Posterior vena cava (tissue), 2 donors: ENCODE measurements at regions not wholly inside any gene's neighbourhood (a gene's known extent, or its start where the extent isn't known, plus 50 kb on each side); places are given as distances from the start of the nearest gene placed in this dataset.

Experiments used
- DNase-seq: peaks from one replicate; pipeline ENCODE4 v3.0.0-alpha.2; 2020; ENCODE audit warnings: low spot score
- intact Hi-C, 2 donors: fragments of 100-400 bp; cut with DNase I; formaldehyde crosslinking; loops; one replicate each; pipeline versions ENCODE4 v1.14.1 to v1.14.2; 2022 to 2023
- donor health status: DM: yes; HTN: yes; CAD: no.
- donor health status: DM: yes; HTN: yes; CAD: no.

GRCh38 chr12:126752021-126752420, 1514.9 kb upstream of the TMEM132C start:
- DNase-seq: no peak
- intact Hi-C loops: no loop called here

- no peak for DNase-seq
- intact Hi-C loops: no loop called here
These were observed 1509.6 kb upstream of the TMEM132C start for GRCh38 chr12:126757326-126757725.

- intact Hi-C loops: loop anchor here in 1 of 2 donors (5.0 kb wide), 1 partner anchor 1492 kb away; no protein-coding TSS in a partner anchor
- no peak for DNase-seq
These were observed 1506.9 kb upstream of the TMEM132C start for GRCh38 chr12:126760092-126760491.

- no peak for DNase-seq
- intact Hi-C loops: loop anchor here in 1 of 2 donors (5.0 kb wide), 1 partner anchor 1491 kb away; no protein-coding TSS in a partner anchor
These were observed 1505.5 kb upstream of the TMEM132C start for GRCh38 chr12:126761420-126761819.

GRCh38 chr12:126762150-126762549, 1504.8 kb upstream of the TMEM132C start:
- intact Hi-C loops: loop anchor here in 1 of 2 donors (5.0 kb wide), 1 partner anchor 1490 kb away; no protein-coding TSS in a partner anchor
- DNase-seq: no peak

GRCh38 chr12:126763359-126763758, 1503.6 kb upstream of the TMEM132C start:
- no peak for DNase-seq
- intact Hi-C loops: loop anchor here in 1 of 2 donors (5.0 kb wide), 1 partner anchor 1489 kb away; no protein-coding TSS in a partner anchor

GRCh38 chr12:126767334-126767733, 1499.6 kb upstream of the TMEM132C start:
- intact Hi-C loops: no loop called here
- no peak for DNase-seq

- intact Hi-C loops: no loop called here
- no peak for DNase-seq
These were observed 1498.5 kb upstream of the TMEM132C start for GRCh38 chr12:126768517-126768916.

GRCh38 chr12:126770188-126770587, 1496.8 kb upstream of the TMEM132C start:
- intact Hi-C loops: no loop called here
- DNase-seq: no peak

GRCh38 chr12:126772171-126772864, 1494.7 kb upstream of the TMEM132C start:
- DNase-seq: no peak

GRCh38 chr12:126773012-126773411, 1494.0 kb upstream of the TMEM132C start:
- intact Hi-C loops: no loop called here
- no peak for DNase-seq

More at GRCh38 chr12:126772171-126772864, 1494.7 kb upstream of the TMEM132C start:
- intact Hi-C loops: no loop called here

- no peak for DNase-seq
- intact Hi-C loops: no loop called here
These were observed 1493.5 kb upstream of the TMEM132C start for GRCh38 chr12:126773491-126773890.

GRCh38 chr12:126776026-126776655, 1490.8 kb upstream of the TMEM132C start:
- no peak for DNase-seq
- intact Hi-C loops: no loop called here

- no peak for DNase-seq
- intact Hi-C loops: no loop called here
These were observed 1486.6 kb upstream of the TMEM132C start for GRCh38 chr12:126780343-126780742.

- intact Hi-C loops: no loop called here
- DNase-seq: no peak
These were observed 1485.4 kb upstream of the TMEM132C start for GRCh38 chr12:126781593-126781992.

- intact Hi-C loops: no loop called here
- no peak for DNase-seq
These were observed 1484.9 kb upstream of the TMEM132C start for GRCh38 chr12:126782083-126782482.

- intact Hi-C loops: no loop called here
- no peak for DNase-seq
These were observed 1482.5 kb upstream of the TMEM132C start for GRCh38 chr12:126784328-126784921.

GRCh38 chr12:126789963-126790362, 1477.0 kb upstream of the TMEM132C start:
- intact Hi-C loops: no loop called here
- DNase-seq: no peak

- no peak for DNase-seq
- intact Hi-C loops: no loop called here
These were observed 1475.8 kb upstream of the TMEM132C start for GRCh38 chr12:126791122-126791521.

GRCh38 chr12:126792411-126792810, 1474.6 kb upstream of the TMEM132C start:
- no peak for DNase-seq

More at GRCh38 chr12:126792411-126792810, 1474.6 kb upstream of the TMEM132C start:
- intact Hi-C loops: no loop called here
